ENCODE measurements at regions not wholly inside any gene's neighbourhood (a gene's known extent, or its start where the extent isn't known, plus 50 kb on each side); places are given as distances from the start of the nearest gene placed in this dataset.

DNA sequence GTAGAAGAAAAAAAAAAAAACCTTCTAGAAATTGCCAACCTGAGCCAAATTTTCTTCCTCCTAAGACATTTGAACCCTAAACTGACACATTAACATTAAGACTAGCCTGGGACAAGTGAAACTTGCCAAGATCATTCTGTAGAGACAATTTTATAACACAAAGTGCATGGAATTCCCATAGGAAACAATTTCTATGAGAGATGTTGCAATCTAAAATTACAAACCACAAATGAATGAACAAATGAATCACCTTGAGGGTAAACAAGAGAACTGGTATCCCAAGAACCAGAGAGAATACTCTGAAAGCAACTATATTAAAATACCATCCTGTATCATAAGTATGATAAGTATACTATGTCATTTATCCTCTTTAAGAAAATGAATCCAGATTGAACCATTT, 165.3 kb downstream of the DICER1 start:
- H3K36me3 ChIP-seq (ENCODE audit: low read depth, missing control alignments): no peaks in the 10 kb centered on the region
- H3K27ac ChIP-seq: no peak overlapping the region
- H3K4me3 ChIP-seq: no peak overlapping the region
- no peak for TF ChIP-seq POLR2A (IDR thresholded peaks at IDR 0.05)
- TF ChIP-seq, protein P1, sequence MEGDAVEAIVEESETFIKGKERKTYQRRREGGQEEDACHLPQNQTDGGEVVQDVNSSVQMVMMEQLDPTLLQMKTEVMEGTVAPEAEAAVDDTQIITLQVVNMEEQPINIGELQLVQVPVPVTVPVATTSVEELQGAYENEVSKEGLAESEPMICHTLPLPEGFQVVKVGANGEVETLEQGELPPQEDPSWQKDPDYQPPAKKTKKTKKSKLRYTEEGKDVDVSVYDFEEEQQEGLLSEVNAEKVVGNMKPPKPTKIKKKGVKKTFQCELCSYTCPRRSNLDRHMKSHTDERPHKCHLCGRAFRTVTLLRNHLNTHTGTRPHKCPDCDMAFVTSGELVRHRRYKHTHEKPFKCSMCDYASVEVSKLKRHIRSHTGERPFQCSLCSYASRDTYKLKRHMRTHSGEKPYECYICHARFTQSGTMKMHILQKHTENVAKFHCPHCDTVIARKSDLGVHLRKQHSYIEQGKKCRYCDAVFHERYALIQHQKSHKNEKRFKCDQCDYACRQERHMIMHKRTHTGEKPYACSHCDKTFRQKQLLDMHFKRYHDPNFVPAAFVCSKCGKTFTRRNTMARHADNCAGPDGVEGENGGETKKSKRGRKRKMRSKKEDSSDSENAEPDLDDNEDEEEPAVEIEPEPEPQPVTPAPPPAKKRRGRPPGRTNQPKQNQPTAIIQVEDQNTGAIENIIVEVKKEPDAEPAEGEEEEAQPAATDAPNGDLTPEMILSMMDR (IDR thresholded peaks at IDR 0.05): no peak
- intact Hi-C loops (cut with DNase I; ENCODE audit: low total_unique reads): no loop called here
- DNase-seq: no peak
- H3K27me3 ChIP-seq: no peaks in the 10 kb centered on the region
- no peaks in the 10 kb centered on the region for H3K9me3 ChIP-seq
- H3K4me1 ChIP-seq: no peaks in the 10 kb centered on the region

DNA sequence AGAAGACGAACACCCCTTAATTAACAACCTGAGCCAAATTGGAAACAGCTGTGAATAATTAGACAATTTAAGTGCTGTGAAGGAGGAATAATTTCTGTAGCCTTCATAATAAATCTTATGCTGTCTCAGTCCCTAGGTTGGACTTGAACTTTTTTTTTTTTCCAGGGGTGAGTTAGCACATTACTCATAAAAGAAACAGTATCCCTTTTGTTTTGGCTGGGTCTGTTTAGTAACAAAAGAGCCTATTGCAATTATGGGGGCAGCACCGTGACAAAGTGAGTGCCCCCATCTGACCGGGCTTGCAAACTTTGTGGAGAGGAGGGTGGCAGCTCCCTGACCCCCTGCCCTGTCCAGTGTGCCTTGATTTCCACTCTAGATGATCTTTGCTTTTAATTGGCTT, 167.4 kb downstream of the DICER1 start:
- WGBS, 2 donors: 30 to 66% methylated on average over 3 of the region's 3 CpGs
- Histone ChIP-seq H3K27me3 (no peaks in the 10 kb centered on the region), H3K9me3 (no peaks in the 10 kb centered on the region), H3K4me3 (no peak overlapping the region), H3K36me3 (ENCODE audit: low read depth, missing control alignments) (no peaks in the 10 kb centered on the region), H3K4me1 (no peaks in the 10 kb centered on the region), H3K27ac (no peak overlapping the region)
- DNase-seq: no peak
- TF ChIP-seq, protein P1 (IDR thresholded peaks at IDR 0.05): no peak
- TF ChIP-seq POLR2A (IDR thresholded peaks at IDR 0.05): no peak
- intact Hi-C loops (cut with DNase I; ENCODE audit: low total_unique reads): no loop called here

GRCh38 chr14:94989417-94989816, 167.9 kb downstream of the DICER1 start:
- Histone ChIP-seq H3K36me3 (ENCODE audit: low read depth, missing control alignments) (no peaks in the 10 kb centered on the region), H3K4me1 (no peaks in the 10 kb centered on the region), H3K27me3 (no peaks in the 10 kb centered on the region), H3K27ac (no peak overlapping the region), H3K9me3 (no peaks in the 10 kb centered on the region), H3K4me3 (no peak overlapping the region)
- WGBS, 2 donors: 78 to 79% methylated on average over 4 of the region's 4 CpGs
- DNase-seq: no peak
- intact Hi-C loops (cut with DNase I; ENCODE audit: low total_unique reads): no loop called here
- TF ChIP-seq POLR2A (IDR thresholded peaks at IDR 0.05): no peak
- TF ChIP-seq, protein P1 (IDR thresholded peaks at IDR 0.05): no peak

DNA sequence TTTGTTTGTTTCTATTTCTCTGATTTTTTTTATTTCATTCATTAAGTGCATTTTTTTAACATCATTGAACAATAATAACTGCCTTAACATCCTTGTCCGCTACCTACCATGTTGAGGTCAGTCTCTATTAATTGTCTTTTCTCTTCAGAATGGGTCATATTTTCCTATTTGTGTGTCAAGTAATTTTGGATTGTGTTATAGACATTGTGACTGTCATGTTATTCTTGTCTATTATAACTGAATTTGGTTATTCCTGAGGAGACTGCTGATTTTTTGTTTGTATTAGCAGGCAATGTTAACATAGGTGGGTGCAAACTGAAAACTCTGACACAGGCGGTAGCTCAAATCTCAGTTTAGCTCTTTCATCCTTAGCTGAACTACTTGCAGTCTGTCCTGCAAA, 169.9 kb downstream of the DICER1 start:
- WGBS, 2 donors: 97 to 99% methylated on average over 2 of the region's 2 CpGs
- no peak overlapping the region for H3K27ac ChIP-seq
- no peak overlapping the region for H3K4me3 ChIP-seq
- intact Hi-C loops (cut with DNase I; ENCODE audit: low total_unique reads): no loop called here
- no peaks in the 10 kb centered on the region for H3K4me1 ChIP-seq
- H3K27me3 ChIP-seq: no peaks in the 10 kb centered on the region
- H3K9me3 ChIP-seq: no peaks in the 10 kb centered on the region
- DNase-seq: no peak
- TF ChIP-seq POLR2A (IDR thresholded peaks at IDR 0.05): no peak
- TF ChIP-seq, protein P1 (IDR thresholded peaks at IDR 0.05): no peak
- H3K36me3 ChIP-seq (ENCODE audit: low read depth, missing control alignments): no peaks in the 10 kb centered on the region

GRCh38 chr14:94979891-94980290, 177.4 kb downstream of the DICER1 start:
- Histone ChIP-seq H3K9me3 (no peaks in the 10 kb centered on the region), H3K27me3 (no peaks in the 10 kb centered on the region), H3K4me3 (no peak overlapping the region), H3K27ac (no peak overlapping the region), H3K4me1 (no peaks in the 10 kb centered on the region), H3K36me3 (ENCODE audit: low read depth, missing control alignments) (no peaks in the 10 kb centered on the region)
- TF ChIP-seq POLR2A (IDR thresholded peaks at IDR 0.05): no peak
- no peak for DNase-seq
- 83 to 86% methylated on average over 3 of the region's 3 CpGs for WGBS, 2 donors
- intact Hi-C loops (cut with DNase I; ENCODE audit: low total_unique reads): no loop called here
